Activated B cell treated with CpG ODN at 0.5 μM for 24 hours (primary cell): ENCODE measurements at regions not wholly inside any gene's neighbourhood (a gene's known extent, or its start where the extent isn't known, plus 50 kb on each side); places are given as distances from the start of the nearest gene placed in this dataset.

Source experiments
- ATAC-seq: fragments of 200-7000 bp; cut with Tn5 transposase; one replicate; pipeline ENCODE4 v1.10.0; 2021; ENCODE audit warnings: low read depth, mild to moderate bottlenecking, moderate library complexity
- CTCF ChIA-PET: fragments of 350-600 bp; sonication (Branson Sonifier 250); formaldehyde crosslinking; loops from one replicate; lab custom pipeline; 2021; ENCODE audit warnings: antibody characterized with exemption; lab: Charles Lee
- POLR2A ChIA-PET: fragments of 350-600 bp; sonication (Branson Sonifier 250); formaldehyde crosslinking; loops from one replicate; lab custom pipeline; 2021; ENCODE audit warnings: antibody characterized with exemption; lab: Charles Lee
- DNase-seq: peaks from one replicate; pipeline ENCODE4 v3.0.0; 2022
- H3K27ac Mint-ChIP-seq: one replicate; pipeline ENCODE4 v1.8.0; 2020; ENCODE audit warnings: mixed read lengths
- H3K27me3 Mint-ChIP-seq: one replicate; pipeline ENCODE4 v1.8.0; 2021; ENCODE audit warnings: mixed read lengths
- H3K36me3 Mint-ChIP-seq: one replicate; pipeline ENCODE4 v1.8.0; 2021; ENCODE audit warnings: low read depth, mixed read lengths
- H3K4me1 Mint-ChIP-seq: one replicate; pipeline ENCODE4 v1.8.0; 2021; ENCODE audit warnings: mixed read lengths
- H3K4me3 Mint-ChIP-seq: one replicate; pipeline ENCODE4 v1.8.0; 2020; ENCODE audit warnings: mild to moderate bottlenecking, mixed read lengths
- H3K9me3 Mint-ChIP-seq: one replicate; pipeline ENCODE4 v1.8.0; 2020; ENCODE audit warnings: mixed read lengths
- CTCF ChIP-seq: fragments of 200-600 bp; IDR thresholded peaks from one replicate; pipeline ENCODE4 v1.8.0; 2022; ENCODE audit warnings: antibody characterized with exemption, mild to moderate bottlenecking
- intact Hi-C: fragments of 100-400 bp; cut with micrococcal nuclease; formaldehyde crosslinking; loops from one replicate; pipeline ENCODE4 v1.15.1; 2024

DNA sequence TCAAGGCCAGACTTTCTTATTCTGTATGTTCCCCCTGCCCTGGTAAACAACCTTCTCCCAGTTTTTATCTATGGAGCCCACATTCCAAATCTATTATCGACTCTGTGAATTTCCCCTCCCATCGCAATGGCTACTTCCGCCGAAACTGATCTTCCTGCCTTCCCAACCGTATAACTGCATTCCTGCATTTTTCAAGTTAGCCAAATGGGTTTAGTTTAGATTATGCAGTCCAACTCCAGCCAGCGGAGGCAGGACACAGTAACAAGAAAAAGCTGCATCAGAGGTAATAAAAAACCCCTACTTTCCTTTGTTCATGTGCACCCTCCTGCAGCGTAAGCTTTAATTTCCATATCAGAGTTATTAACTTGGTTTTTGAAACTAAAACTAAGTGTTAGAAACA lies 112.2 kb upstream of the ZNF91 start:
- no peaks in the 10 kb centered on the region for H3K9me3 Mint-ChIP-seq
- no peak for TF ChIP-seq CTCF
- H3K27ac Mint-ChIP-seq: no peak overlapping the region
- no peak overlapping the region for H3K4me3 Mint-ChIP-seq
- POLR2A ChIA-PET: no interaction called here
- H3K27me3 Mint-ChIP-seq: no peaks in the 10 kb centered on the region
- no peaks in the 10 kb centered on the region for H3K4me1 Mint-ChIP-seq
- intact Hi-C loops: no loop called here
- no peak for ATAC-seq
- CTCF ChIA-PET: no interaction called here
- H3K36me3 Mint-ChIP-seq: no peaks in the 10 kb centered on the region
- no peak for DNase-seq

DNA sequence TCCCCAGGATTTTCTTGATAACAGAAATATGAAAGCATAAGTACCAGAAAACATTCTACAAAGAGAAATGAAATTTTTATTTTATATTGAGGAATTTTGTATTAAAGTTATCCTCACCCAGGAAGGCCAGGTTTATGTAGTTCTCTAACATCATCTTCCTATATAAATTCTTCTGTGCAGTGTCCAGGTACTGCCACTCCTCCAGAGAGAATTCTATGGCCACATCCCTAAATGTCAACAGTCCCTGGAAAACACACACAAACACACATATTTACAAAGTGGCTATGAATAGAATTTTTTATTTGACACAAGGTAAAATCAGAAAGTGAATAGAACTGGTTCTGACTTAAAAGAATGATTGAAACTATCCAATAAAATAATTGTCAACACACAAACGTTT lies 110.5 kb upstream of the ZNF91 start:
- no peak overlapping the region for H3K27ac Mint-ChIP-seq
- intact Hi-C loops: no loop called here
- H3K9me3 Mint-ChIP-seq: no peaks in the 10 kb centered on the region
- ChIA-PET CTCF (no interaction called here), POLR2A (no interaction called here)
- no peak for ATAC-seq
- no peaks in the 10 kb centered on the region for H3K4me1 Mint-ChIP-seq
- TF ChIP-seq CTCF: no peak
- H3K4me3 Mint-ChIP-seq: no peak overlapping the region
- H3K27me3 Mint-ChIP-seq: no peaks in the 10 kb centered on the region
- DNase-seq: no peak
- H3K36me3 Mint-ChIP-seq: no peaks in the 10 kb centered on the region

- ChIA-PET POLR2A (no interaction called here), CTCF (no interaction called here)
- H3K27me3 Mint-ChIP-seq: no peaks in the 10 kb centered on the region
Observed at GRCh38 chr19:23482829-23483228, 87.6 kb upstream of the ZNF91 start.

DNA sequence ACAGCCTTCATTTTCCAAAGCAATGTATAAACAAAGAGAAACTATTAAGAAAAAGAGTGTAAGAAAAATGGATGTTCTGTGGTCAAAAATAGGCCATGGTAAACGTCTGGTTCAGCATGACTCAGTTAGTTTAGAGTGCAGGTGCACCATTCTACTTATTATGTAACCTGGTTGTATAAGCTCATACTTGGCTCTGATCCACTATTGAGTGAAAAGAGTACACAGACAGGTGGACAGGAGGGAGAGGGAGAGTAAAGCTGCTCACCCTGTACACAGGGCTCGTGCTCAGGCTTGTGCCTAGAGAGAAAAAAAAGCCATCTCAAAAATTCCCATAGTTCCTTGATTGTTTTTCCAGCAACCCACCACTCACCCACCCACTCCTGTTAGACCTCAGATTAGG lies 85.8 kb upstream of the ZNF91 start:
- H3K27me3 Mint-ChIP-seq: no peaks in the 10 kb centered on the region
- ChIA-PET POLR2A (no interaction called here), CTCF (no interaction called here)
- no peak for DNase-seq
- H3K27ac Mint-ChIP-seq: no peak overlapping the region
- H3K4me3 Mint-ChIP-seq: no peak overlapping the region
- no peaks in the 10 kb centered on the region for H3K4me1 Mint-ChIP-seq
- intact Hi-C loops: no loop called here
- peaks cover 16% of the 10 kb centered on the region for H3K9me3 Mint-ChIP-seq
- ATAC-seq: no peak
- TF ChIP-seq CTCF: no peak
- no peaks in the 10 kb centered on the region for H3K36me3 Mint-ChIP-seq

More at GRCh38 chr19:23482829-23483228, 87.6 kb upstream of the ZNF91 start:
- H3K4me3 Mint-ChIP-seq: no peak overlapping the region
- no peak for ATAC-seq
- no peak for DNase-seq
- H3K9me3 Mint-ChIP-seq: peaks cover 13% of the 10 kb centered on the region
- no peak for TF ChIP-seq CTCF
- no peaks in the 10 kb centered on the region for H3K36me3 Mint-ChIP-seq
- no peak overlapping the region for H3K27ac Mint-ChIP-seq
- H3K4me1 Mint-ChIP-seq: no peaks in the 10 kb centered on the region
- intact Hi-C loops: no loop called here

DNA sequence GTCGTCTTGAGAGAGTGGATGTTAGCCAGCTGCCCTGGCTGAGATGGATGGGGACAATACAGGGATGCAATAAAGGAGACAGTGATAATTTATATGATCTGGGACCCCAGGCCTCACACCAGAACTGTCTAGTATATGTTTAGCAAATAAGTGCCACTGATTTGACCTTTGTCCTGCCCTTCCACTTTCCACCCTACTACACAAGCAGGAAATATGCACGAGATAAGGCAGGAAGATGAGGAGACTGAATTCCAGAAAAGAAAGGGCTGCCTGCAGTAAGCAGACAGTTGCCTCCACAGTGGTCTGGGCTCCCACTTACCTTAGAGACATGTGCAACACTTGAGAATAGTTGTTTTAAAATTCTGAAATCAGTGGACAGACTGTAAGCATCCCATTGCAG lies 80.2 kb upstream of the ZNF91 start:
- Mint-ChIP-seq H3K27ac (no peak overlapping the region), H3K36me3 (no peaks in the 10 kb centered on the region), H3K27me3 (peaks cover 8% of the 10 kb centered on the region), H3K4me3 (no peak overlapping the region), H3K9me3 (peaks cover 15% of the 10 kb centered on the region), H3K4me1 (no peaks in the 10 kb centered on the region)
- ATAC-seq (no peak), DNase-seq (no peak)
- CTCF ChIA-PET: no interaction called here
- POLR2A ChIA-PET: no interaction called here
- intact Hi-C loops: no loop called here
- no peak for TF ChIP-seq CTCF
